GM21576 (cell line): ENCODE measurements at regions not wholly inside any gene's neighbourhood (a gene's known extent, or its start where the extent isn't known, plus 50 kb on each side); places are given as distances from the start of the nearest gene placed in this dataset.
"Not testable (repeated sequence)": the region's sequence is repeated elsewhere in the genome, so short reads cannot be mapped to it uniquely, and the experiment has no call there.

Source experiments
- ATAC-seq: cut with Tn5 transposase; IDR thresholded peaks from one replicate; pipeline ENCODE4 v1.9.1; 2021; ENCODE audit warnings: mild to moderate bottlenecking, moderate library complexity; ENCODE audit not compliant: unreplicated experiment

DNA sequence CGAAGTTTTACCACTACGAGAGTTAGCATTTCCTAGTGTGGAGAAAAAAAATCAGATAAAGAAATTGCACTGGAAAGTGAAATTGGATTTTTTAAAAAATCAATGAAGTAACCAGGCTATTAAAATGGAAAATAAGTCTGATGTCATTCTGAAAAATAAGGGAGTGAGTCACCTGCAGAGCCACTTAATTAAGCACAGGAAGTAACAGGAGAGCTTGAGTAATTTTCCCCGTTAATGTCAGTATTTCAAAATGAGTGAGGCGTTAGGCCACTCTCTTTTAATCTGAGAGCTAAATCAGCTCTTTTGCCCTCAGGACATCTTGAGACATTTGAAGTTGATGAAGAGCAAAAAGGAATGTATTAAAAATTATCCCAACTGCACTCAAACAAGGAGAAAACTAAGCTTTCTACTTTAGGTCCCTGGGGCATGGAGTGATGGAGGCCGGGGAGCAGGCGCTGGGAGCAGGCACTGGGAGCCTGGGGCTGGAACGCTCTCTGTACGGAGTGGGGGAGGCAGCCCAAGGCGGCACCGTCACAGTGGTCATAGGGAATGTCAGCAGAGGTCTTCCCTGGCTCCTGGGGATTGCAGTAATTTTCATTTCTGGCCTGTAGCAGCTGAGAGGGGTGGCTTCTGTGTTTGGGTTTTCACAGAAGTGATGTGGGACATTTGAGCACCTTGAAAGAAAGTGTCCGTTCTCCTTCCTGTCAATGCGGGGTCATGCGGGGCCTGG, 194.6 kb downstream of the BCL2L11 start:
- not testable (repeated sequence) for ATAC-seq

DNA sequence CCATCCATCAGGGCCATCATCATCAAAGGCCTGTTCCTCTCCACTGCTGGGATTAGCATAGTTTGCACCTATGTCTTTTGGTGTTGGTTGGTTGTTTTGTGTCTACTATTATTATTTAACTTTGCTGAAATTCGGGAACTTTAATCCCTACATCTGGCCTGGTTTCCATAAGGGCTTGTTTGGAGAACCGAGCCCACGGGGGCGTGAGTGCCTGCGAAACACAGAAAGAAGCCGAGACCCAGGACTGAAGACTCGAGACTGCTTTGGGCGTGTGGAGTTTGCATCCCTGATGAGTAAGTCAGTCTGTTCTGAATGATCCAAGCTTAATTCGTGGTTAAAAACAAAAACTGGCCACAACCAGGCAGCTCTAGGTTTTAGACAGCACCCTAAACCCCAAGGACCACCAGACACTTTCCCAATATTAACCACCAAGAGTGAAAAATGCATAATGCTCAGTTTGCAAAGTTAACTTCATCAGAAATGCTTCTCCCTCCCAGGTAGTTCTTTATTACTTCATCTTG, 195.6 kb downstream of the BCL2L11 start:
- ATAC-seq, result not testable (repeated sequence)

DNA sequence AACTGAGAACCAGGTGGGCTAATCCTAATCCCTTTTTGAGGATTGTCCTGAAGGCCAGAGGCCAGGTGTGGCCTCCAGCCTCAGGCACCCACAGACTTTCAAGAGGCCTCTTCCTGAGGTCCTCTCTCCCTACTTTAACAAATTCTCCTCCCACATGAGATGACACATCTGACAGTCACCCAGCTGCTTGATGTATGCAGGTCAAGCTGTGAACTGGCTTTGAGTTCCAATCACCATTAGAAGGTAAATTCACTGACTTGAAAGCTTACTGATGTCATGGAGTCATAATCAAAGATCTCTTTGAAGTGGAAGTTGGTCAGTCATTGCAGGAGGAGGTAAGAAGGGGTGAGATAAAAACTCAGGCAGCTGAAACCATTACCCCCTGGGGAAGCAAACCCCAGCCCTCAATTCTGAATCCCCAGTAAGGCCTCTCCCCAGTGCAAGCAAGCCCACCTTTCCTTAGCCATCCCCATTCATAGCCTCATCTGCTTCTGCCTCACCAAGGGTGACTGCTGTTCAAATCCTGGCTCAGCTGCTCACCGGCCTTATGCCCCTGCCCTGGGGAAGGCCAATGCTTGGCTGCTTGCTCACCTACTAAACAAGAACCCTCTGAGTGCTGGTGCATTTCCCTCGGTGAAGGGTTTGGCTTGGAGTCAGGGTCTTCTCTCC, 196.3 kb downstream of the BCL2L11 start:
- ATAC-seq, result not testable (repeated sequence)

DNA sequence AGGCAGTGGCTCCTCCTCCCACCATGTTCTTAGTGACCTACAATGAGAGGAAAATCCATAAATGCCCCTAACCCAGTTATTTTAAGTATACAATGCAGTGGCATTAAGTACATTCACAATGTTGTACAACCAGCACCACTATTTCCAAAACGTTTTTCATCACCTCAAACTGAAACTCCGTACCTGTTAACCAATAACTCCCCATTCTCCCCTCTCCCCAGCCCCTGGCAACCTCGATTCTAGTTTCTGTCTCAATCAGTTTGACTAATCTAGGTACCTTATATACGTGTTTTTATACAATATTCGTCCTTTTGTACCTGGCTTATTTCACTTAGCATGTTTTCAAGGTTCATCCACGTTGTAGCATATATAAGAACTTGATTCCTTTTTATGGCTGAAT, 198.8 kb downstream of the BCL2L11 start:
- ATAC-seq, result not testable (repeated sequence)

DNA sequence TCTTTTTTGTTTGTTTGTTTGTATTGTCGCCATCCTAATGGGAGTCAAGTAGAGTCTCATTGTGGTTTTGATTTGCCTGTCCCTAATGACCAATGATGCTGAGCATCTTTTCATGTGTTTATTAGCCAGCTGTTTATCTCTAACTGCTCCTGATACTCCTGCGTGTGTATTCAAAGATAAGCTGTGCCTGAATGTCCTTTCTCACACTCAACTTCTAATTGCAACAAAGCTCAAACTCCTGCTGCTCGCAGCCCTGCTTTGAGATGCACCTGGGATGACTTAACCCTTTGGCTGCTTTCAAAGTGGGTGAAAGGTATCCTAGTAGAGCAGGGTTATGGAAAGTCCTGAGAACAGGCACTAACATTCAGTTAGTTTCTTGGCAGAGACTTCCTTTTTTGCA, 199.6 kb downstream of the BCL2L11 start:
- not testable (repeated sequence) for ATAC-seq

DNA sequence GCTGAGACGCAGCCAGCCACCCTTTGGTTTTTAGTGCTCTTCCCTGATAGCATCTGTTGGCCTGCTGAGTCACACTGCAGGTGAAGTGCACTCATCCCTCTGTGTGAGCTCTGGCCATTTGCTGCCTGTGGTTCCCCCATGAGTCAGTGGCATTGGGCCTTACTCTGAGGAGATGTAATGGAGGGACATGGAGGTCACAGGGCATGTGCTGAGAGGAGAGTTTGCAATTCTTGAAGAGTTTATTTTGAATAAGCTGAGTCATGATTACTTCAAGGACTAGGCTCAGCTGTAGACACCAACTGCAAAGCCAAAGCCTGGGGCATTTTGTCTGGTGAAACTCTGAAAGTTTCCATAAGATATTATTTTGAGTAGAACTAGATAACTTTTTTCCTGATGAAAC, 200.3 kb downstream of the BCL2L11 start:
- ATAC-seq, result not testable (repeated sequence)

DNA sequence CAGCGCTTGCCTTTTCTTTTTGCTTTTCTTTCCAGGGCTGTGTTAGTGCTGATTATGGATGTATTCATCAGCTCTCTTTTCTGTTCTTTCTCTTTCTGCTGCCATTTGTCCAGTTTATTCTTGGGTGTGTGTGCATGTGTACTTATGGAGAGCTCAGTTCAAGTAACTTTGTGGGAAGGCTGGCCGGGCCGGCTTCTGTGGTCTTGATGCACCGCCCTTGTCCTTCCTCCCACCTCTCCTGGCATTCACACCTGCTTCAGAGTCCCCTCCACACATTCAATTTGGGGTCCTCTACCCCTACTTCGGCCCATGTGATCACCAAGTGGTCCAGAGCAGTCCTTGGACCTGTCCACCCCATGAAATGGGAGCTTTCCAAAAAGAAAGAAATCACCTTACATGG, 202.7 kb downstream of the BCL2L11 start:
- ATAC-seq, result not testable (repeated sequence)

DNA sequence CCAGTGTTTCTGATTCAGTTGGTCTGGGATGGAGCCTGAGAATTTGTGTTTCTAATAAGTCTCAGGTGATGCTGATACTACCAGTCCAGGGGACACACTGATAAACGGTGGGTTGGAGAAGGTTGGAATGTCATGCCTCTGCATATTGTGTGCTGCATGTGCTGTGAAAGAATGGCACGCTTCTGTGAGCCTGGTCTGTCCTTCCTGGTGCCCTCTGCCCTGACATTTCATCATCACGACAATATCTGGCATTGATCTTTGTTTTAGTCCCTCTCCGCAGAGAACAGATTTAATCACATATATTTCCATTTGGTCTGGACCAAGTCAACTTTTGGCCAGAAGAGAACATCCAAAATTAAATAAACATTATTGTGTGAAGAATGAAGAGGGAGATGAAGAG, 207.0 kb downstream of the BCL2L11 start:
- not testable (repeated sequence) for ATAC-seq

DNA sequence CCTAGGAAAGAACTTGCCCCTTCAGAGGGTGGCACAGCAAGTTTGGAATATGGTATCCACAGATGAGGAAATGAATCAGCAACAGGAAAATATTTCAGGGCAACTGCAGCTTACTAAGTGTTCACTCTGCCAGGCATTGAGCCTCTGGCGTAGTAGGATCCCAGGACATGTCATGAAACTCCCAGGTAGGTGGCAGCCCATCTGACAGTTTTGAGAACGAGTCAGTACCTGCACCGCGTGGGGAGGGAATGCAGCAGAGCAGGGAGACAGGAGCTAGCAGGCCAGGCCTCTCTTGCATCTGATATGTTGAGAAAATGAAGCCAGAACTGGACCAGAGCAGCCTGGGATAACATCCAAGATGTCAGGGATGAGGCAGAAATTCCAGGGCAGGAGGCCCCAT, 208.6 kb downstream of the BCL2L11 start:
- not testable (repeated sequence) for ATAC-seq

DNA sequence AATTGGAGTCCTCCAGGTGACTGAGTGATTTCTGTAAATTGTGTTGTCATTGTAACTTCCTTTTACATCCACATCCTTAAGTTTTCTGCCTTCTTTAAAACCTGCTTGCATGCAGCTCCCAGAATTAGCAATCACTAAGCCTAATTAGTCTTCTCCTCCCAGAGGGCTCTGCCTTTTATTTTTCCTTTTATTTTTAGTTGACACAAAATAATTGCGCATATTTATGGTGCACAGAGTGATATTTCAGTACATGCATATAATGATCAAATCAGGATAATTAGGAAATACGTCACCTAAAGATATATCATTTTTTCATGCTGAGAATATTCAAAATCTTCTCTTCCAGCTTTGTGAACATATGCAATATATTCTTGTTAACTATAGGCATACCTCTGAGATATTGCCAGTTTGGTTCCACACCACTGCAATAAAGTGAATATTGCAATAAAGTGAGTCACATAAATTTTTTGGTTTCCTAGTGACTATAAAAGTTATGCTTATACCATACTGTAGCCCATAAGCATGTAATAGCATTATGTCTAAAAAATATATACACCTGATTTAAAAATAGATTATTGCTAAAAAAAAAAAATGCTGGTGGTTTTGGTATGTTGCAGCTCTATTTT, 210.5 kb downstream of the BCL2L11 start:
- not testable (repeated sequence) for ATAC-seq

DNA sequence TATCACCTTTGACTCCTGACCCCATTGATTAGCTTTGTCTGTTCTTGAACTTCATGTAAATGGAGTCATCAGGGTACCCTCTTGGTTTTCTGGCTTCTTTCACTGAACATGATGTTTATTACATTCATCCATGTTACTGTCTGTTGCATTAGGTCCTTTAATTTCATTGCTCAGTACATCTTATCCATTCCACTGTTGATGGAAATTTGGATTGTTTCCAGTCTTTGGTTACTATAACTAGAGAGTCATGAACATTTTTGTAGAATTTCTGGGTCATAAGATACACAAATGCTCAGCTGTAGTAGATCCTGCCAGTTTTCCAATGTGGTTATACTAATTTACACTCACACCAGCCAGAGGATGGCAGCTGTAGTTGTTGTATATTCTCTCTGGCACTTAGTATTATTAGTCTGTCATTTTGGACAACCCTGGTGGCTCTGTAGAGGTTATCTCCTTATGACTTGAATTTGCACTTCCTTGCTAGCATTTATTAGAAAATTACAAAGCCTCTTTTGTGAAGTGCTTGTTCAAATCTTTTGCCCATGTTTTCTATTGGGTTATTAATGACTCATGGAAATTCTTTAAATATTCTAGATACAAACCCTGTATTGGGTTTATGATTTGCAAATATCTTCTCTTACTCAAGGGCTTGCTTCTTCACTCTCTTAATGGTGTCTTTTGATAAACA, 214.7 kb downstream of the BCL2L11 start:
- not testable (repeated sequence) for ATAC-seq

DNA sequence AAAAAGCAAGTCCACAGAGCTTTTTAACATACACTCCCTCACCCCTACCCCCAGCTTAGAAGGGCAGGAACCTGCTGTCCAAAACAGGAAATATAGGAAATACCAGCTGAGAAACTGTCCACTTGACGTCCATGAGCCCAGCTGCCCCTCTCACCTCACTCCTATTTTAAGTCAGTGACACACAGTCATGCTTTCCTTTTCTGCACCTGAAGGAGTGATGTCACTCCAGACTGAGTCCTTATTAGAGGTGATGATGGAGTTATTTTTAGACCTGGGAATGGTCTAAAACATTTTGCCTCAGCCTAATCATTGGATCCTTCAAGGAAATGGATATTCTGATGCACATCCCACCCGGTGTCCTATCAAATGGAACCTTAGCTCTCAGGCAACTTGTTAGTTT, 217.8 kb downstream of the BCL2L11 start:
- ATAC-seq, result not testable (repeated sequence)

DNA sequence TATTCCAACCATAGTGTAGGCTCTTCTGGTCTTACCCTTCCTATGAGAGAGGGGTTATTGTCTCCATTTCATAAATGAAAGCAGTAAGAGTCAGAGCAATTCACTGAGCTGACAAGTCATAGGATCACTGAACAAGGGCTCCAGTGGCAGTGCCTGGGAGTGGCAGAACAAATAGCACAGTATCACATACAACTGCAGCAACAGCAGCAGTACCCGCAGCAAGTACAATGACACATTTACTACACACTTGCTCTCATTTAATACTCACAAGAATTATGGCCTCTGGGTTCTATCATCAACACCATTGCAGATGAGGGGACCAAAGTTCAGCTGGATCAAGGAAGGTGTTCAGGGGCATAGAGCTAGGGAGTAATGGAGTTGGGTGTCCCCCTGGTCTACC, 218.8 kb downstream of the BCL2L11 start:
- ATAC-seq, result not testable (repeated sequence)

DNA sequence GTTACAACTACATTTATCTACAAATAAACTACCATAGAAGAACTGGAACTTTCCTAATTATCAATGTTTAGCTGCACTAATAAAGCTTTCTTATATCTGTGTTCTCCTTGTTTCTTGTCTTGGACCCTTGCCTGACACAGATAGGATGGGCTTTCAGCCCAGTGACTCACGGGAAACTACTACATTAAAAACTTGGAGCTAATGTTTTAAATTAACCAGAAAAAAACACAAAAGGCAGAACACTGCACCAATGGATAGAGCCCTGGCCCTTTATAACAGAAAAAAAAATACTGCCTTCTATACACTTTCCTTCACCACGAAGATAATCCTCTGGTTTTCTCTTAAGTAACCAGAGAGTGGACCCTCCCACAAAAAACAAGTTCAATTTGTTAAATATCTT, 223.9 kb downstream of the BCL2L11 start:
- ATAC-seq, result not testable (repeated sequence)

DNA sequence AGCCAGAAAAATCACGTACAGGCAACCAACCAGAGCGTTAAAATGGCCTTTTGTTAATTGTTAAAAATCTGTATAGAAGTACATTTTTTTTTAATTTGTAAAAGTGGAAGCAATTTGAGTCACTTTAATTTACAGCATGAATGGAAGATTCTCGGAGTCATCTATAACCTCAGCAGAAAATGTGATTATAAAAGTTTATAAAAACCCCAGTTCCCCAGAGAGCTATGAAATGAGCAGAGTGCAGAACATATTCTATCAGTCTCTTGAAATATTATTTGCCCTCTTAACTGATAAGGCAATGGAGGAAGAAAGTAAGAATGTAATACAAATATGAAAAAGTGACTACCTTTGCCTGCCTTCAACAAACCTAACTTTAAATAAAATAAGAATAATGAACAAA, 224.7 kb downstream of the BCL2L11 start:
- not testable (repeated sequence) for ATAC-seq

DNA sequence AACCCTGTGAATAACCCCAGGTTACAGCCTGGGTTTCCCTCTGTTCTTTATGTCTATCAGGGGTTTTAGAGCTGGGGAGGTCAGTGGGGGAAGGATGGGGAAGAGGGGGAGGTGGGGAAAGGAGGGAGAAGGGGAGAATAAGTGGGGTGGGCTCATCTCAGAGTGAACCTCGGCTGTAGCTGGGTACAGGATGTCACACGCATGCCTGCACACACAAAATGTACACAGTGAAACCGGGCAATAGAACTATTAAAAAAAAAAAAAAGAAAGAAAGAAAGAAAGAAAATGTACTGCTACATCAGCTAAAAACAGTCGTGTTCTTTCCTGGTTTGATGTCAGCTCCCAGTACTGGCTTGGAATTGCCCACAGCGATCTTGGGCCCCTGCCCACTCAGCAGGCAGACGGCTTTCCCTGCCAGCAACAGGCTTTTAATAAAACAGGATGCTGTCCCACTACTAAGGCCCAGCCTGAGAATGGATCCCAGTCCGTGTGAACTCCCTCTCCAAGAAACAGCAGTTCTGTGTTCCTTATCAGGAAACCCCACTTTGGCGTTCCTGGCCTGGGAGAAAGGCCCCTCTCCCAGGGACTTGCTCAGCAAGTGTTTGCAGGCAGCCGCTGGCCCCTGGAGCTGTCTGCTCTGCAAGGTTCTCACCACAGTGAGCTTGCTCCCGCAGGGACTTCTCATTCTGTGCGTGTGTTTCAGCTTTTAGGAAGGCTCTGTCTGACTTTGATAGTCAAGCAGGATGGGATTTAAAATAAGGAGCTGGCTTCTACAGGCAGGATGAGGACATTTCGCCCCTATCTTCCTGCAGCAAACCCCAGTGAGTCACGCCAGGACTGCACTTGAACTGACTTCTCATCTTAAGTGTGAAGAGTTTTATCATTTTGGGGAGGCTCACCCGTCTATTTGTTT, 225.6 kb downstream of the BCL2L11 start:
- not testable (repeated sequence) for ATAC-seq

DNA sequence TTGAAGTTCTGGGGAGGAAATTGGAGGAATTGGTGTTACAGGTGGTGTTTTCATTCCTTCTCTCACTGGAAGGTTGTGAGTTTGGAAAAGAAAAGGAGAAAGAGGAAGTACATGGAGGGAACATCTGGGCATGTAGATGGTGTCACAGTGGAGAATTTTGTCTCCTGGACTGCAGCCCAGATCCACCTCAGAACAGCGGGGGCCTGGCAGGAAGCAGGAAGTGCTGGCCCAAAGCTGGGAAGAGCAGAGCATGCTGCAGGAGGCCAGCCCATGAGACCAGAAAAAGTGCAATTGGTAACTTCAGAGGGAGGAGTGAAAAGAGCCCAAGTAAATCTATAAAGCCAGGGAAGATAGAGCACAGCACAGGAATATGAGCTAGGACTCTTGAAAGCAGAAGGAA, 227.0 kb downstream of the BCL2L11 start:
- ATAC-seq, result not testable (repeated sequence)

DNA sequence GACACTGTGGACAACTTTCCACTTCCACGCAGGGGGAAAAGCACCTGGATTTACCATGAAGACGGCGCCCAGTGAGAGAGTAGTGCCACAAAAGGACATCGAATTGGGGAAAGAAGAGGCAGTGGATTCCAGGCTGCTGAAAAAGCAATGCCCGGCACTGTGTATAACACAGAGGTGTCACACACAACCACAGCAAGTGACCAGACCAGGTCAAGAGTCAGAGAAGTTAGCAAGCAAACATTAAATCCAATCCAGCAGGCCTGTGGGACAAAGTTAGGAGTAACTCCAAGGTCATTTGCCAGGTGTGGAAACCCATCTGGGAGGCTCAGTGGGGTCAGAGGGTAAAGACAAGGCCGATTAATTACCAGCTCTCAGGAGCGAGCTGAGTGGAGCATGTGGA, 227.6 kb downstream of the BCL2L11 start:
- not testable (repeated sequence) for ATAC-seq

DNA sequence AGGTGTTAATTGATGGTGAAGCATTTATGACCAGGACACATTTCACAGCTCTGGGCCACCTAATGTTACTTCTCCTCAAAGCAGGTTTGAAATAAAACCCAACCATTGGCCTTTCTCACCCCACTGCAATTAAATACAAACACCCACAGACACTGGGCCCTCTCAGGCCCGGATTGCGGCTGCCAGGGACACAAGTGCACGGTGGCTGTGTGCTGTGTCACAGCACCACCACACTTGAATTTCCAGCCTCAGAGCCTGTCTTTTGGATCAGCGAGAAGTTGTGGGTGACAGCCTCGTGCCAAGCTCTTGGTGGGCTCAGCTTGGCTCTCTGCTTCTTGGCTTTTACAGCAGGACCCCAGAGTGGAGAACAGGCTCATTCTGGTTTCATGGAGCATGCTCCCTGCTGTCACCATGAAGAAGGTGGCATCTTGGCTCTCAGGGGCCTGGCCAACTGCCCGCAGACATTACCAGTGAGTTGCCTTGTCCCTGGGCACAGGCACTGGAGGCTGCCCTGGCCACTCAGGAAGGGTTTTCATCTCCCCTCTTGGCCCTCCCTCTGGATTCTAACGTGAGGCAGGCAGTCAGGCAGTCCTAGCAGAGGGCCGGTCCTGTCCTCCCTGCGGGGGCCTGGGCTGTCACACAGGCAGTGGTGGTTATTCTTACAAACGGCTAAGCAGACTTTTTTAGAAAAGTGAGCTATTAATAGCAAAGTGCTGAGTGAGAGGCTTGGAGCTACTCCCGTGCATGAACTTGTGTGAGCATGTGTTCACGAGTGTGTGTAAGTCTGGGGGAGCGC, 234.5 kb downstream of the BCL2L11 start:
- not testable (repeated sequence) for ATAC-seq
